Heart left ventricle (tissue), 16 donors: ENCODE measurements at regions not wholly inside any gene's neighbourhood (a gene's known extent, or its start where the extent isn't known, plus 50 kb on each side); places are given as distances from the start of the nearest gene placed in this dataset.

Experiments used
- ATAC-seq, 4 donors: fragments of 200-7000 bp; cut with Tn5 transposase; one replicate each; pipeline ENCODE4 v1.9.1; 2020 to 2022; ENCODE audit warnings: moderate library complexity in 4 of 4, mild to moderate bottlenecking in 3 of 4, moderate number of reproducible peaks in 1 of 4
- DNase-seq, 5 donors: peaks; one replicate each; pipeline ENCODE4 v3.0.0-alpha.2; 2020
- H3K27ac ChIP-seq, 12 donors: fragments of 200-600 bp; sonication (generic) in 4 of 12; one replicate each; pipeline versions ENCODE4 v1.5.0 to v1.8.0; 2016 to 2022; ENCODE audit warnings: mild to moderate bottlenecking in 2 of 12
- H3K27me3 ChIP-seq, 9 donors: fragments of 200-600 bp; sonication (generic) in 2 of 9; one replicate each; pipeline versions ENCODE4 v1.5.1 to v1.8.0; 2016 to 2022; ENCODE audit warnings: mild to moderate bottlenecking in 3 of 9
- H3K36me3 ChIP-seq, 9 donors: fragments of 200-600 bp; sonication (generic) in 2 of 9; one replicate each; pipeline versions ENCODE4 v1.5.0 to v1.8.0; 2018 to 2022; ENCODE audit warnings: mild to moderate bottlenecking in 2 of 9
- H3K4me1 ChIP-seq, 12 donors: fragments of 200-600 bp; sonication (generic) in 4 of 12; one replicate each; pipeline versions ENCODE4 v1.5.0 to v1.8.0; 2016 to 2022; ENCODE audit warnings: mild to moderate bottlenecking in 3 of 12
- H3K4me3 ChIP-seq, 12 donors: fragments of 200-600 bp; sonication (generic) in 4 of 12; one replicate each; pipeline versions ENCODE4 v1.5.0 to v1.8.0; 2017 to 2022; ENCODE audit warnings: mild to moderate bottlenecking in 9 of 12, moderate library complexity in 4 of 12
- H3K9me3 ChIP-seq, 12 donors: fragments of 200-600 bp; sonication (generic) in 4 of 12; one replicate each; pipeline versions ENCODE4 v1.5.0 to v1.8.0; 2016 to 2022; ENCODE audit warnings: mild to moderate bottlenecking in 1 of 12
- POLR2A ChIP-seq, 2 donors: fragments of 450-650 bp; IDR thresholded peaks; one replicate each; pipeline ENCODE4 v1.6.1; 2017; ENCODE audit warnings: antibody characterized with exemption in 2 of 2, mild to moderate bottlenecking in 2 of 2, moderate library complexity in 2 of 2
- WGBS, 4 donors: extraction: QIAGEN DNeasy Blood & Tissue Kit in 2 of 4; methylation state at CpG; one replicate each; pipeline versions ENCODE4 v1.1.5 to v1.1.7; 2013 to 2018; 5-methylcytosine and 5-hydroxymethylcytosine counted together
- intact Hi-C, 10 donors: fragments of 100-400 bp; cut with DNase I; formaldehyde crosslinking; loops; one replicate each; pipeline versions ENCODE4 v1.11.1 to v1.14.2; 2022
- TF ChIP-seq, protein P1 (sequence below), 12 donors: fragments of 200-600 bp; sonication (generic) in 4 of 12; IDR thresholded peaks; one replicate each; pipeline versions ENCODE4 v1.5.0 to v1.8.0; 2018 to 2022; ENCODE audit warnings: antibody characterized with exemption in 12 of 12, mild to moderate bottlenecking in 5 of 12
- donor health status: ischemic (EF 13 %, LVEDD 7.1; RV severe dilation, severe dysfunction).
- donor health status: healthy with polysubstance abuse.
- donor health status: DM: no; HTN: yes; CAD: no.
- donor health status: DM: no; HTN: no; CAD: no.
- donor health status: ischemic (EF 25% LVEDD 6.9; RV normal size, moderate dysfunction).
- donor health status: ischemic (EF 25% LVEDD 5.7; RV mildly dilated, moderate dysfunction).
- donor health status: healthy.
- donor health status: DM: yes; HTN: yes; CAD: no.
- donor health status: ischemic (EF 35%, LVEDD 5.7; RV mildly dilated, moderate dysfunction).
- donor health status: nonischemic (EF 11% LVEDD 7.7; RV severe dilation, severe dysfunction).
- donor health status: DM: yes; HTN: yes; CAD: no.
- donor health status: PGD.
- donor health status: ischemic (EF 29% LVEDD 5.4; RV normal size, mild dysfunction).
- donor health status: nonischemic (EF 23%, LVEDD 6.1; RV moderate dilation, normal function).

DNA sequence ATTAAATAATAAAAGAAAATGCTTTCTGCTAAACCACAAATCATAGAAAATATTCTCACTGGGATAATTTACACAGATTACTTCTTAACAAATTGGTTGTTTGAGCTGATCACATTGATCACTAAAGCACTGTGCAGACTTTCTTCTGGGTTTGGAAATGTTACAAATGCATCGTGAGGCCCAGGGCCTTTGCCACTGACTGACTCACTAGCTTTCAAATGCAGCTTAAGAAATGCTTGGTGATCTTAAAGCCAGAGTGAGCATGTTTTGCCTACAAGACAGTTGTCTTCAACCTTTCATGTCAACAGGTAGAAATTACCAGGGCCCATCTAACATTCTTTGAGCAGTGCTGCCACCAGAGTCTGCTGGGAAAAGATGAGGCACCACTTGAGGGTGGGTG is 252.3 kb upstream of the ADRA1B start:
- intact Hi-C loops, result no loop called here
- H3K36me3 ChIP-seq, result no peaks in the 10 kb centered on the region
- H3K27me3 ChIP-seq, result no peaks in the 10 kb centered on the region
- H3K4me1 ChIP-seq, result peaks cover 0 to 6% (median 0%) of the 10 kb centered on the region in 12 donors
- ATAC-seq (no peak), DNase-seq (no peak)
- TF ChIP-seq POLR2A (IDR thresholded peaks at IDR 0.05), result no peak
- TF ChIP-seq, protein P1, sequence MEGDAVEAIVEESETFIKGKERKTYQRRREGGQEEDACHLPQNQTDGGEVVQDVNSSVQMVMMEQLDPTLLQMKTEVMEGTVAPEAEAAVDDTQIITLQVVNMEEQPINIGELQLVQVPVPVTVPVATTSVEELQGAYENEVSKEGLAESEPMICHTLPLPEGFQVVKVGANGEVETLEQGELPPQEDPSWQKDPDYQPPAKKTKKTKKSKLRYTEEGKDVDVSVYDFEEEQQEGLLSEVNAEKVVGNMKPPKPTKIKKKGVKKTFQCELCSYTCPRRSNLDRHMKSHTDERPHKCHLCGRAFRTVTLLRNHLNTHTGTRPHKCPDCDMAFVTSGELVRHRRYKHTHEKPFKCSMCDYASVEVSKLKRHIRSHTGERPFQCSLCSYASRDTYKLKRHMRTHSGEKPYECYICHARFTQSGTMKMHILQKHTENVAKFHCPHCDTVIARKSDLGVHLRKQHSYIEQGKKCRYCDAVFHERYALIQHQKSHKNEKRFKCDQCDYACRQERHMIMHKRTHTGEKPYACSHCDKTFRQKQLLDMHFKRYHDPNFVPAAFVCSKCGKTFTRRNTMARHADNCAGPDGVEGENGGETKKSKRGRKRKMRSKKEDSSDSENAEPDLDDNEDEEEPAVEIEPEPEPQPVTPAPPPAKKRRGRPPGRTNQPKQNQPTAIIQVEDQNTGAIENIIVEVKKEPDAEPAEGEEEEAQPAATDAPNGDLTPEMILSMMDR (IDR thresholded peaks at IDR 0.05), result no peak
- H3K27ac ChIP-seq, result no peak overlapping the region
- H3K9me3 ChIP-seq, result no peaks in the 10 kb centered on the region
- no peak overlapping the region for H3K4me3 ChIP-seq
- 88 to 93% (median 90%) methylated on average over 1 of the region's 1 CpG for WGBS, 4 donors

DNA sequence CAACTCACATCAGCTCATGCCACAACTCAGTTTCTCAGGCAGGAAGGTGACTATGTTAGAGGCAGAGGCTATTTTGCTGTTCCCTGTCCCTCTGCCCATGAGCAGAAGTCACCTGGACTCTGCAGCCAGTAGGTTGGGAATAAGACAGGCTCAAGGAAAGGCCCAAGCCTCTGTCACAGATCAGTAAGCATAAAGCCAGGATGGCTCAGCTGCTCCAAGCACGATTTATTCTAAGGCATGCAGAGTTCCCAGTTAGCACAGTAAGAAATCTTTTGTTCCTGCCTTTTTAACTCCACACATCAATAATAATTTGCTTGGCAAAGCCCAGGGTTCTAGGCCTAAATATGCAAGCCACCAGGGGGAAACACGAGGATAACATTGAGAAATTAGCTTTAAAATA is 249.0 kb upstream of the ADRA1B start:
- Histone ChIP-seq H3K27me3 (no peaks in the 10 kb centered on the region), H3K27ac (no peak overlapping the region), H3K4me1 (no peaks in the 10 kb centered on the region), H3K9me3 (no peaks in the 10 kb centered on the region), H3K4me3 (no peak overlapping the region), H3K36me3 (no peaks in the 10 kb centered on the region)
- no peak for ATAC-seq
- WGBS, 4 donors, result 59 to 71% (median 62%) methylated on average over 2 of the region's 2 CpGs
- no peak for TF ChIP-seq POLR2A (IDR thresholded peaks at IDR 0.05)
- TF ChIP-seq, protein P1 (IDR thresholded peaks at IDR 0.05), result no peak
- intact Hi-C loops, result no loop called here
- DNase-seq, result no peak

DNA sequence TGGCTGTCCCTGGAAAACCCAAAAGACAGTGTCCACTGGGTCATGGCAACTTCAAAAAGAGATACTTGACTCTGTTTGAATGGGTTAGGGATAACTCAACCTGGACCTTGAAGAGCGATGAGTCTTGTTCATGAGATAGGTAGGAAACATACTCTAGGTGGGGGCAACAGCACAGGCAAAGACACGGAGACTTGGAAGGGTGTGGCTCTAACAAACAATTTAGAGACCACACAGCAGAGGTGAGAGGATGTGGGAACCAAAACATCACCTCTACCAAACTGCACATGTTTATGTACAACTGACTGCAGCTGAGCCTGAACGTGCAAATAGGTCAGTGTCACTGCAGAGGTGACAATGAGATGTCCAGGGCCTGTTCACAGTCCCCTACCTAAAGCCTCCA is 247.7 kb upstream of the ADRA1B start:
- H3K4me1 ChIP-seq, result no peaks in the 10 kb centered on the region
- ATAC-seq (no peak), DNase-seq (no peak)
- intact Hi-C loops, result no loop called here
- H3K36me3 ChIP-seq, result no peaks in the 10 kb centered on the region
- H3K4me3 ChIP-seq, result no peak overlapping the region
- H3K27me3 ChIP-seq, result no peaks in the 10 kb centered on the region
- peaks cover 0 to 4% (median 0%) of the 10 kb centered on the region in 12 donors for H3K9me3 ChIP-seq
- 52 to 82% (median 80%) methylated on average over 3 of the region's 3 CpGs for WGBS, 4 donors
- H3K27ac ChIP-seq, result no peak overlapping the region
- TF ChIP-seq POLR2A (IDR thresholded peaks at IDR 0.05), result no peak
- TF ChIP-seq, protein P1 (IDR thresholded peaks at IDR 0.05), result no peak

DNA sequence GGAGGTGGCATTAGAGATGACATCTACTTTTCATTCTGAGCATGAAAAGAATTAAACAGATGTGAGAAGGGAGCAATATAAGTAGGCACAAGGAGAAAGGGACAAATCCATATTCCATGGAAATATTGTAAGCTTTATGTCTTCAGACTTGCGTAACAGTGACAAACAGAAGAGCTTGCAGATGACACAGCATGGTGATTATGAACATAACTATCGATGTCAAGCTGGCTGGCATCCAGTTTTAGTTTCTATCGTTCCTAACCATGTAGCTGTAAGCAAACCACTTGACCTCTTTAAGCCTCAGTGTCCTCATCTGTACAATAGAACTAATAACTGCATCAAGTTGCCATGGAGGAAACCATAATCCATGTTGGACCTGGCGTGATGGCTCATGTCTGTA is 246.7 kb upstream of the ADRA1B start:
- ATAC-seq (no peak), DNase-seq (no peak)
- H3K36me3 ChIP-seq, result no peaks in the 10 kb centered on the region
- 76 to 83% (median 81%) methylated on average over 4 of the region's 4 CpGs for WGBS, 4 donors
- TF ChIP-seq POLR2A (IDR thresholded peaks at IDR 0.05), result no peak
- TF ChIP-seq, protein P1 (IDR thresholded peaks at IDR 0.05), result no peak
- H3K27ac ChIP-seq, result no peak overlapping the region
- no peak overlapping the region for H3K4me3 ChIP-seq
- H3K4me1 ChIP-seq, result no peaks in the 10 kb centered on the region
- intact Hi-C loops, result no loop called here
- H3K27me3 ChIP-seq, result no peaks in the 10 kb centered on the region
- peaks cover 0 to 8% (median 0%) of the 10 kb centered on the region in 12 donors for H3K9me3 ChIP-seq
